GM12891 (cell line): ENCODE measurements at regions not wholly inside any gene's neighbourhood (a gene's known extent, or its start where the extent isn't known, plus 50 kb on each side); places are given as distances from the start of the nearest gene placed in this dataset.

Experiments used
- DNase-seq: peaks from one replicate; pipeline ENCODE4 v3.0.0; 2011; ENCODE audit warnings: low spot score; ENCODE audit not compliant: insufficient read length
- FAIRE-seq: peaks from 2 replicates; lab custom pipeline; 2011; peaks lifted over from hg19 to GRCh38; lab: Jason Lieb, UNC
- PAX5 ChIP-seq: IDR thresholded peaks from 2 replicates; pipeline ENCODE4 v1.6.1; 2011; ENCODE audit warnings: low read length, moderate library complexity, mild to moderate bottlenecking; ENCODE audit not compliant: insufficient read depth, severe bottlenecking
- POLR2A ChIP-seq: IDR thresholded peaks from 2 replicates; pipeline ENCODE4 v1.6.1; 2011; ENCODE audit warnings: low read depth, low read length, control low read depth
- POLR2AphosphoS5 ChIP-seq: IDR thresholded peaks from 2 replicates; pipeline ENCODE4 v1.6.1; 2011; ENCODE audit warnings: low read depth, low read length, control low read depth
- POU2F2 ChIP-seq: IDR thresholded peaks from 2 replicates; pipeline ENCODE4 v1.6.1; 2011; ENCODE audit warnings: low read depth, mild to moderate bottlenecking, control low read depth, low read length, moderate library complexity
- SPI1 ChIP-seq: IDR thresholded peaks from 2 replicates; pipeline ENCODE4 v1.6.1; 2011; ENCODE audit warnings: low read depth, low read length, control low read depth
- TAF1 ChIP-seq: IDR thresholded peaks from 2 replicates; pipeline ENCODE4 v1.6.1; 2011; ENCODE audit warnings: low read depth, low read length, control low read depth

DNA sequence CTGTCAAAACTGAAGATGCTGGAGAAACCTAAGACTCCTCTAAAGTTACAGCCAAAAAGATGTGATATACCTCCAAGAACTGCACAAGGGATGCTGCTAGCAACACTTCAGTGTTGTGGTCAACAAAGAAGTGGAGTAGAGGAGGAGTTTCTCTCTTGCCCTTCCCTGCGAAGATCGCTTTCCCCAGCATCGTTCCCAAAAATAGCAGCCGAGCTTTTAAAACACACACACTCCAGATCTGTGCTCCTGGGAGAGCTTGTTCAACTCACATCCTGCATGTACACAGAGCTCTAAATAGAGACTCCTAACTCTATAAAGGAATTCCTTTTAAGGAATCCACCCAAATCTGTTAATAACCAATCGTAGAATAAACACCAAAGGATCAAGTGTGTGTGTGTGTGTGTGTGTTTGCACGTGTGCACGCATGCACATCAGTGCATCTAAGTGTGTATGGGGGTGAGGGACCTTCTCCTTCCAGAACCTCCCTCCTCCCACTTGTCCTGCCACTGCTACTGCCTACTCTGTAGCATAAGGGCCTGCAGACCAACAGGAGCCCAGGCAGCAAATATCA, 58.5 kb downstream of the PSMG1 start:
- TF ChIP-seq TAF1: no peak
- no peak for TF ChIP-seq SPI1
- no peak for TF ChIP-seq PAX5
- no peak for TF ChIP-seq POU2F2
- TF ChIP-seq POLR2AphosphoS5: no peak
- no peak for TF ChIP-seq POLR2A
- no peak for DNase-seq
- FAIRE-seq: no peak

GRCh38 chr21:39123375-39123774, 59.9 kb downstream of the PSMG1 start:
- TF ChIP-seq SPI1 (no peak), POLR2AphosphoS5 (no peak)
- no peak for FAIRE-seq
- no peak for DNase-seq

GRCh38 chr21:39121600-39122355, 61.5 kb downstream of the PSMG1 start:
- DNase-seq: no peak
- TF ChIP-seq POU2F2: no peak
- no peak for TF ChIP-seq PAX5
- TF ChIP-seq SPI1: no peak
- TF ChIP-seq POLR2AphosphoS5: no peak
- TF ChIP-seq TAF1: no peak
- no peak for TF ChIP-seq POLR2A
- no peak for FAIRE-seq

DNA sequence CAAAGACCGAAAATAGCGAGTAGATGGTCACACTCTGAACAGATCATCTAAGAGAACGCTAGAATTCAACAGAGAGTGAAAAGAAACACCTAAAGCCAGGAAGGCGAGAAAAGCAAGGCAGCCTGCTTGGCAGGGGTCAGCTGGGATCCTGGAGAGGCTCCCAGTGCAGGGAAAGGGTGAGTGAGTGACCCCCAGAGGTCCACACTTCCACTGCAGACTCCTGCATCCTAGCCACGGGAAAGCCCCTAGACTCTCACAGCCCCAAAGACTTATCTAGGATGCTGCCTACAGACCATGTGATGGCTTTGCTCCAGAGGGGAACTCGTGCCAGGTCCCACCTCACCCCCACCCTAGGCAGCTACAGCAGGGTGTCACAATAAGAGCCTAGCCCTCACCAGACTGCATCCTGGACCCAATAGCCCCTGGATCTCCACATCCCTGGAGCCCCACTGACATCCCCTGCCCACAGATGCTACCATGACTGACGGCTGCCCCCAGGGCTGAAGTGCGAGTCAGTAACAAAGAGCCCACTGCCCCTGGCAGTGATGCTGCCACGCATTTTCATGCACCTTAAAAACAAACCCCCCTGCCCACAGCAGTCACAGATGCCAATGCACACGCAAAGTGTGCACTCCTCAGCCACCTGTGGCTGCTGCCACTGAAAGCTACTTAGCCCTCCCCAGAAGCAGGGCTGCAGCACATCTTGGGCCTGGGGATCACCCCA, 62.2 kb downstream of the PSMG1 start:
- FAIRE-seq: no peak
- DNase-seq: no peak
- TF ChIP-seq POU2F2: no peak
- no peak for TF ChIP-seq PAX5
- TF ChIP-seq POLR2A: no peak
- TF ChIP-seq TAF1: no peak
- TF ChIP-seq POLR2AphosphoS5: no peak
- TF ChIP-seq SPI1: no peak

DNA sequence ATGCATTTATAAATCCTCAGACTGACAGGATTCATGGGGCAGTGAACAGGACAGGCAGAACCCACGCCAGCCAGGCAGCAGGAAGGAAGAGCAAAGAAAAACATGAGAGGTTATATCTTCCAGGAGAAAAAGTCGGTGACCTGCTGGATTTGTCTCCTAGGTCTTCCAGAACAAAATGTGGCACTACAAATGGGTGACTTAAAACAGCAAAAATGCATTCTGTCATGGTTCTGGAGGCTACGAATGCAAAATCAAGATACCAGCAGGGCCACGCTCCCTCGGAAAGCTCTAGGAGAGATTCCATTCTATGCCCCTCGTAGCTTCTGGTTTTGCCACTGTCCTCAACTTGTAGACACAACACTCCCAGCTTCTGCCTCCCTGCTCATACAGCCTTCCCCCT, 63.4 kb downstream of the PSMG1 start:
- TF ChIP-seq POLR2AphosphoS5 (no peak), SPI1 (no peak), POLR2A (no peak), TAF1 (no peak), PAX5 (no peak), POU2F2 (no peak)
- DNase-seq: no peak
- FAIRE-seq: no peak

DNA sequence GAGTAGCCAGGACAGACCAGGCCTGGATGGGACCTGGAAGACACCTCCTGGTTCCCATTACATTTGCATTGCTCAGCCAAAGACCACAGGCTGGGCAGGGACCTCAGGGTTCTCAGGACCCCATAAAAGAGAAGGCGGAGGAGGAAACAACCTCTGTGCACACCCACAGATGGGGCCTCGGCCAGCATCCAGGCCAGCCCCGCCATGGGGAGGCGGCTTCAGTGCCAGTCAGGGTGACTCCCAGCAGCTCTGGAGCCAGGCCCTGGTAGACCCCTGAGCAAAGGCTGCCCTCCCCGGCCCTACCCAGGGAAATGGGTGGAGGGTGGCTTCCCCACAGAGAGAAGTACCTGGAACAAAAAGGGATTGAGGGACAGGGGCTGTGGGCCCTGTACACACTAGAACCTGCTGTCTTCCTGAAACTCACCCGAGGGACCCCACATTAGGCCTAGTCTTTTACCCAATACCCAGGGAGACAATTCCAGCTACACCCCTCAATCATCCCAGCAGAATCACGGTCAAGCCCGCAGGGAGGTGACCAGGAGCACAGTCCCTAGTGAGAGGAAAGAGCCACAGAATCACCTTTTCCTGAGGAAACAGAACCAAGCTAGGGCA, 64.5 kb downstream of the PSMG1 start:
- FAIRE-seq: no peak
- DNase-seq: no peak
- TF ChIP-seq PAX5: no peak
- TF ChIP-seq SPI1: no peak
- no peak for TF ChIP-seq POLR2A
- TF ChIP-seq POLR2AphosphoS5: no peak

GRCh38 chr21:39118061-39118460, 65.2 kb downstream of the PSMG1 start:
- FAIRE-seq (no peak), DNase-seq (no peak)
- TF ChIP-seq TAF1: no peak
- no peak for TF ChIP-seq POLR2A
- no peak for TF ChIP-seq SPI1
- TF ChIP-seq POLR2AphosphoS5: no peak
- TF ChIP-seq POU2F2: no peak
- no peak for TF ChIP-seq PAX5

GRCh38 chr21:39117440-39117970, 65.7 kb downstream of the PSMG1 start:
- FAIRE-seq: no peak
- TF ChIP-seq SPI1: no peak
- no peak for TF ChIP-seq TAF1
- TF ChIP-seq POU2F2: no peak
- no peak for TF ChIP-seq POLR2AphosphoS5
- no peak for TF ChIP-seq PAX5
- no peak for TF ChIP-seq POLR2A
- no peak for DNase-seq

- no peak for FAIRE-seq
- TF ChIP-seq POU2F2 (no peak), TAF1 (no peak), POLR2AphosphoS5 (no peak), PAX5 (no peak), POLR2A (no peak), SPI1 (no peak)
- DNase-seq: no peak
Observed at GRCh38 chr21:39116761-39117439, 66.4 kb downstream of the PSMG1 start.
